Cardiac septum (tissue), 1 donor: ENCODE measurements at regions not wholly inside any gene's neighbourhood (a gene's known extent, or its start where the extent isn't known, plus 50 kb on each side); places are given as distances from the start of the nearest gene placed in this dataset.

Source experiments
- DNase-seq: peaks from one replicate; pipeline ENCODE4 v3.0.0-alpha.2; 2020; ENCODE audit warnings: low spot score
- intact Hi-C: fragments of 100-400 bp; cut with DNase I; formaldehyde crosslinking; loops from one replicate; pipeline ENCODE4 v1.14.0; 2022
- donor health status: DM: no; HTN: no; CAD: no.

DNA sequence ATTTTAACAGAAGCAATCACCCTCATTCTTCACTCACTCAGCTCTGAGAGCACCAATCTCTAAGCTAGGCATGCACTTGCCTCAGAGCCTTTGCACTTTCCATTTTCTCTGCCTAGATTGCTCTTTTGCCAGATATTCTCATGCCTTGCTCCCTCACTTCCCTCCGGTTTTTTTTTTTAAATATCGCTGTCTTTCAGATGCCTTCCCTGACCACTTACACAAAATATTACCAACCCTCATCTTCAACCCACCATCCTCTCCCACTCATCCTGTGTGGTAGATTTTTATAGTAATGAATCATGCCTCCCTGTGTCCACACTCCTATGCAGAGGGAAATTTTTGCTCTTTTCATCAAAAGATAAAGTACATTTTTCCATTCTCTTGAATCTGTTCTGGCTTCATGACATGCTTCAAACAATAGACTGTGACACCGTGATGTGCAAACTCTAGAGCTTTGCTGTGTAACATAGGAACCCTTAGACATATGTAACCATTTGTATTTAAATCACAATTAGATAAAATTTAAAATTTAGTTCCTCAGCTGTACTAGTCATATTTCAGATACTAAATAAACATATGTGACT is 437.1 kb downstream of the UTRN start:
- intact Hi-C loops = no loop called here
- no peak for DNase-seq

- no peak for DNase-seq
- intact Hi-C loops = no loop called here
Observed at GRCh38 chr6:144722925-144723324, 437.8 kb downstream of the UTRN start.

DNA sequence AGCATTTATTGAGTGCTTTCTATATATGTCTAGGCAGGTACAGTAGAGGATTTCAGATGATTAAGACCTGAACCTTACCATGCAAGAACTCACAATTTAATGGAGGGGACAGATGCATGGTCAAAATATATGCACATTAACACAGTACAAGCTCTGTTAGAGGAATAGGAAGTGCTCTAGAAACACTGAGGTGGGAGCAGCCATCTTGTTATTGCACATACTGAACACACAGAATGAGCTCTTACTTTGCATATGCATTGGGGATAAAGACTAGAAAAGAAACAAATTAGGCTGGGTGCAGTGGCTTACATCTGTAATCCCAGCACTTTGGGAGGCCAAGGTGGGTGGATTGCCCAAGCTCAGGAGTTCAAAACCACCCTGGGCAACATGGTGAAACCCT is 438.3 kb downstream of the UTRN start:
- no peak for DNase-seq
- intact Hi-C loops = no loop called here

- no peak for DNase-seq
- intact Hi-C loops = no loop called here
Observed at GRCh38 chr6:144724818-144725217, 439.7 kb downstream of the UTRN start.

- DNase-seq = no peak
- intact Hi-C loops = no loop called here
Observed at GRCh38 chr6:144725736-144726522, 440.8 kb downstream of the UTRN start.

- DNase-seq = no peak
- intact Hi-C loops = no loop called here
Observed at GRCh38 chr6:144728804-144729203, 443.7 kb downstream of the UTRN start.

DNA sequence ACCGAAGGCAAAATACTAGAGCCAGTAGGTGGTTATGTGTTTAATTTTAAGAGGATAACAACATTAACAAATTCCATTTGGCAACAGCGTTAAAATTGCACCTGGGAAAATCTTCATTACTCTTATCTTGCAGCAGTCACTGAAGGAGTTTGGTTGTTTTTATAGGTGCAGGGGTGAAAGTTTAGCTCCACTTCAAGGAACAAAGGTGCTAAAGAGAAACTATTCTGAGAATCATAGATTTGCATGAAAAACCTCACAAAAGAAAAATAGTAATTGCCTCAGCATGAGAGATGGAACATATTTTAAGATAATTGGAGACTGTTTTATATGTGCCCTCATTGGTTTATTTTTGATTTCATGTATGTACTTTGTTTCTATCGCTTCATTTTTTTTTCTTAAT is 444.4 kb downstream of the UTRN start:
- DNase-seq = no peak
- intact Hi-C loops = no loop called here

DNA sequence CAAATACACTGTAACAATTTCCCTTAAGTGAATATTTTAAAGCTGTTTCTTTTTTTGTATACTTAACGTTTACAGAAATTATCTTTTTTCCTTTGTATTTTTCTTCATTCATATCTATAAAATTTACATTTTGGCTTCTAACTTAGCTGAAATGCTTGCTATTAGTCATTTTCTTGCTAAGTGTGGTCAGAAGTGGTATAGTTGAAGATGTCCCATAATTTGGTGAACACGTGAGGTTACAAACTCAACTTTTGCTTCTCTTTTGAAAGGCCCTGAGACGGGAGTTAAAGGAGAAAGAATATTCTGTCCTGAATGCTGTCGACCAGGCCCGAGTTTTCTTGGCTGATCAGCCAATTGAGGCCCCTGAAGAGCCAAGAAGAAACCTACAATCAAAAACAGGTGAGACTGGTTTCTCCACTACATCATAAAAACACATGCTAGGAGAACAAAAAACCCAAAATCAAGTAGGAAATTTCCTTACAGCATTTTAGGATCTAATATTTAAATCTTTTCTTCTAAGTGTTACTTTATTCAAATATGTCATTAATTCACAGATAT is 445.0 kb downstream of the UTRN start:
- DNase-seq = no peak
- intact Hi-C loops = no loop called here

DNA sequence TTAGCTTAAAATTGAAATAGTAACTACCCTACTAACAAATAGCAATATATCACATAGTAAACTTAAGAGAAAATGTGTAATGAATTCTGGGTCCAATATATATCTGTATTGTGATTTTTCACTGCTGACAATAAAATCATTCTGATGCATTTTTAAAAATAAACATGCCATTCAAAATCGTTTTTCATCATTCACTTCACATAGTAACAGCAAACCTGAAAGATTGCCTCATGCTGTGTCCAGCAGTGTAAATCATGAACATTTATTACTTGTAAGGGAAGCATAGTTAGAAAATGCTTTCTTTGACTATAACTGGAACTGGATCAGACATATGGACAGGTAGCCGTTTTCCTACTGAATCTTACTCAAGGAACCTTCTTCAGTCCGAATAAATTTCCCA is 446.1 kb downstream of the UTRN start:
- intact Hi-C loops = no loop called here
- DNase-seq = no peak

DNA sequence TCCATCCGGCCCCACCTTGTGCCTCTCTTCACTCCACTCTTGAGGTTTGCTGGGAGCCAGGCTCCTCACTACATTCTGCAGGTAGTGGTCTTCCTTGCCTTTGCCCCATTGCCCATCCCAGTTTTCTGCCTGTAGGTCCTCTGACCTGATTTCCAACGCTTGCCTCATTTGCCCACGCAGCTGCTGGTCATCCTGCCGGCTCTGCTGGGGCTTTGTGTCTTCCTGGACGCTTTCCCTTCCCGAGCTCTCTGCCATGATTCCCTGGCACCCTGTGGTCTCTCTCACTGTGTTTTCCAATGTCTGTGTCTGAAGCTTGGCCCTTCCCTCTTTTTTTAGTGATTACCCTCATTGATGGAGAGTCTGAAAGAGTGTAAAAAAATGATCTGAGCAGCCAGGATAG is 451.6 kb downstream of the UTRN start:
- intact Hi-C loops = no loop called here

GRCh38 chr6:144737998-144738397 is 452.9 kb downstream of the UTRN start:
- DNase-seq = no peak
- intact Hi-C loops = no loop called here

More for the DNA sequence above, 451.6 kb downstream of the UTRN start:
- no peak for DNase-seq

- intact Hi-C loops = no loop called here
- DNase-seq = no peak
Observed at GRCh38 chr6:144739873-144740272, 454.7 kb downstream of the UTRN start.

DNA sequence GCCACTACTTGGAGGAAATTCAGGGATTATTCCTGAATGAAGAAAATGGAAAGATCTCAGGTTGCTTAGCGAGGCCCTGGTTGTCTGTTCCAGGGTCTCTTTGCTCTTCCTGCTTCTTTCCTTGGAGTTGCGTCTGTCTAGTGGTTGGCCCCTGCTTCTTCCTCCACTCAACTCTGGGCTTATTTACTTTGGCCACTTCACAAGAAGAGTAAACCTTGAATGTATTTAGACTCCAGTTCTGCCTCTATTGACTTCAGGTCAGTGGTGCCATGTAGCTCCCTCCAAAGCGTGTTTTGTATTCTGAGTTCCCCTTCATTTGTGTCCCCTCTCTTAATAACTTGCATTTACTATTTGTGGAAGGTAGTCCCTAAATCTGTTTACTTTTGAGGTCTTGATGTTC is 456.5 kb downstream of the UTRN start:
- intact Hi-C loops = no loop called here
- DNase-seq = no peak

- intact Hi-C loops = no loop called here
- no peak for DNase-seq
Observed at GRCh38 chr6:144742779-144743178, 457.6 kb downstream of the UTRN start.

DNA sequence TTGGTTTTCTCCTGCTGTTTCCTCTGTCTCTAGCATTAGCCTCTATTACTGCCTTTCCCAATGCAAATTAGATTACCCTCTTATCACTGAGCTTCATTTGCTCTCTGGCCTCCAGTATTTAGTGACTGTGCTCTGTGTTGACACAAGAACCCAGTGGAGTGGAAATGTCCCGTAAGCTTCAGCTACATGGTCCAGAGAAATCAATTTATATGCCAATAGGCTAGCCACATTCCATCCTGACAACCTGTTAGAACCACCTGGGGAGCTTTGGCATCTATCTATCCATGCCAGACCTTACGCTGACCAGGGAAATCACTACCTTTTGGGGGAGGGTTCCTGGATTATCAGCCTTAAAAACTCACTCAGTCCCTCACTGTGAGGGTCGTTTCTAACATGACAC is 459.6 kb downstream of the UTRN start:
- DNase-seq = no peak
- intact Hi-C loops = no loop called here

GRCh38 chr6:144745439-144745838 is 460.3 kb downstream of the UTRN start:
- intact Hi-C loops = no loop called here
- DNase-seq = no peak

- intact Hi-C loops = no loop called here
- no peak for DNase-seq
Observed at GRCh38 chr6:144746902-144747469, 461.9 kb downstream of the UTRN start.

DNA sequence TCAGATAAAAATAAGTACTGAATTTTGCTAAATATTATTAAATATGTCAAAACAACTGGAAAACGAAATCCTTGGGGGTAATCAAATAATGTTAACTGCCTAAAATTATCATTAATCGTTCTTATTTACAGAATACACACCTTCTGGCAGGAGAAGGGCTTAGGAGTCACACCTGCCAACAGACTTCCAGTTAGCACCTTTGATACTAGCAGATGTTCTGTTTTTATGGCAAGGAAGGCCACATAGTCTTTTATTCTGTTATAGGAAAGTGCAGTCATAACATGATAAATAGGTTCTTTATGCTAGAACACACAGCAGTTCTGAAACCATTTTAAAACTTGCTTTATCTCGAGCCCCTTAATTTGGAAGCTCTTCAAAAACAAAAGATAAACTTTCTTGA is 464.1 kb downstream of the UTRN start:
- intact Hi-C loops = no loop called here
- DNase-seq = no peak

- intact Hi-C loops = no loop called here
- DNase-seq = no peak
Observed at GRCh38 chr6:144753023-144753705, 468.0 kb downstream of the UTRN start.

DNA sequence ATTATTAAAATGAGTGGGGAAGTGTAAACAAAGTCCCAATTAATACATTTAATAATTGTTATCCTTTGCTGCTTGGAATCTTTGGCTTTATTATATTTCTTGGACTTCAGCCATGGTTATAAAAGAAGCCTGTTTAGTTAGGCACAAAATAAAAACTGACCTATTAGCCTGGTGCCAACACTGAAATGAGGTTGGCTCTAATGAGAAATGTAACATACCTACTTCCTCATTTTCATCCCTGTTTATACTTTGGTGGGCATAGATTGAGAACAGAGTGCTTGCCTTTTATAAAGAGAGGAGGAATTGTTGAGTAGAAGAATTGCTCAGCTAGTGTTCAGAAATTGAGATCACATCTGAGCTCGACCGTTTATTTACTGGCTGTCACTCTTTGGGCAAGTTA is 471.3 kb downstream of the UTRN start:
- DNase-seq = no peak
- intact Hi-C loops = no loop called here
